ENCODE measurements at regions not wholly inside any gene's neighbourhood (a gene's known extent, or its start where the extent isn't known, plus 50 kb on each side); places are given as distances from the start of the nearest gene placed in this dataset.

DNA sequence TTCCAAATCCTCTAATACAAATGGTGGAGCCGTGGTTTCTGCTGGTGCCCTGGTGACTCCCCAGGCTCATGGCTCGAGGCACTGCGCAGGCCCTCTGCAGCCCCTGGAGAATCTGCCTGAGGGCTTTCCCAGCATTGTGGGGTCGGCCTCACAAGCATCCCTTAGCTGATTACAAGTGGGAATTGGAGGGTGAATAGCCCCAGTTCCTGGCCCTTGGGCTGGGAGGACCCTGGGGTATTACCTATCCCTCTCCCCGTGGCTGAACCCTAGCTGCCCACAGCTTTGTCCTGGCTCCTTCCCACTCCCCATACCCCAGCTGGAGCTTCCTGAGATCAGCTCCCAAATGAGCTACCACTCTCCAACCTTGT, 212.2 kb upstream of the CST7 start:
- Histone ChIP-seq H3K27me3 (no peaks in the 10 kb centered on the region), H4K20me1 (no peaks in the 10 kb centered on the region; a peak in 1 of 22 replicates), H3K9ac (no peak overlapping the region), H3K4me1 (peaks cover 10 to 43% (median 32%) of the 10 kb centered on the region in 10 experiments; a peak in 19 of 20 replicates), H3K4me3 (no peak overlapping the region), H3K27ac (no peak overlapping the region), H3K4me2 (no peak overlapping the region), H3K36me3 (no peaks in the 10 kb centered on the region), H3K9me3 (replicated peaks in 1 of 11) (no peaks in the 10 kb centered on the region)
- TF ChIP-seq Cebpa-rat (IDR thresholded peaks at IDR 0.05), result no peak

DNA sequence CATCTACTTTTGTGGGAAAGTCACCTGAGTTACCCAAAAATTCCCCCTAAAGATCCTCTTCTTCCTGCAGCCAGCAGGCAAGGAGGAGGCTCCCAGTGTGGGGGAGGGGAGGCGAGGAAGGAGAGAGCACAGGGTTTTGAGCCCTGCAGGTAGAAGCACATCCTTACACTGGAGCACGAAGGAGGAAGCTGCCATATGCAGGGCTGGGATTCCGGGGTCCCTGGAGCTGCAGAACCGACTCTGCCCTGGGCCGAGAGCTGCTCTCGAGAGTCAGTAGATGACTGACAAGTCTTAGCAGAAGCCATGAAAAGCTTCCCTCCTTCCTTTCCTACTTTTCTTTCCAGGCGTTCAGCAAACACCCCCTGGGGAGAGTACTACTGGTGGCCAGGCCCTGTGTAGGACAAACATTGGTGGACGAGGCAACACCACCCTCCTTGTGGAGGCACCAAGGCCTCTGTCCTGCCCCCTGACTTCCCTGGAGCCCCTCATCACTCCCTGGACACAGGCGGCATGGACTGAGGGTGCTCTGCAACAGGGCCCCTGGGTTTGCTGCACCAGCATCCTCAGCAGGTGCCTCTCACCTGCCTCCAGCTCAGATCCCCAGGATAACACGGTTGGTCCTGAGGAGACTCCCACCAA, 211.7 kb upstream of the CST7 start:
- H3K4me3 ChIP-seq, result no peak overlapping the region
- no peak overlapping the region for H3K27ac ChIP-seq
- no peak overlapping the region for H3K9ac ChIP-seq
- no peaks in the 10 kb centered on the region; a peak in 1 of 22 replicates for H4K20me1 ChIP-seq
- H3K4me1 ChIP-seq, result peaks cover 10 to 46% (median 32%) of the 10 kb centered on the region in 10 experiments; a peak in 19 of 20 replicates
- no peaks in the 10 kb centered on the region for H3K27me3 ChIP-seq
- no peaks in the 10 kb centered on the region for H3K9me3 ChIP-seq (replicated peaks in 1 of 11)
- no peak for TF ChIP-seq Cebpa-rat (IDR thresholded peaks at IDR 0.05)
- H3K4me2 ChIP-seq, result no peak overlapping the region
- no peaks in the 10 kb centered on the region for H3K36me3 ChIP-seq

DNA sequence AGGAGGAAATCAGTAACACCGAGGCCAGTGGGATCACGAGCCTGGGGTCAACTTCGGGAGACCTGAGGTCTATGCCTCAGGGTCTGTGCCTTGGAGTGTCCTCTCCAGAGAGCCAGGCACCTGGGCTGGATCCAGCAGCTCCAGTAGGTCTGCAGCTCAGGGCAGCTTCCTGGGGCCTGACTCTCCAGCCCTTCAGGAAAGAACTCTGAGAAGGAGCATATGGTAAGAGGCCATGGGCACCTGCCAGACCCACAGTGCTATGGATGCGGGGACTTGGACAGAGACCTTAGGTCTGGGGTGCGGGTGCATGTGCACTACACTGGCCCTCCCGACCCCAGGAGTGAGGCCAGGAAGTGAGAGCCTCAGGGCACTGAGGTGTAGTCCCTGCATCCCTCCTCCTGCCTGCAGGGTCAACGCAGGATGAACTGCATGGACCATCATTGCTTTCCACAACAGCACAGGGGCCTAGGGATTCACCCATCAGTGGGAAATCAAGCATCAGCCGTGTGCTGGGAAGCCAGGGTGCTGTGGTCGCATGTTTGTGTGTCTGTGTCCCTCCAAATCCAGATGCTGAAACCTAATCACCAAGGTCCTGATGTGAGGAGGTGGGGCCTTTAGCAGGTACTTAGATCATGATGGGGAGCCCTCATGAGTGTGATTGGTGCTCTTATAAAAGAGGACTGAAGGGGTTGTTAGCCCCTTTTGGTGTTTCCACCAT, 210.9 kb upstream of the CST7 start:
- H3K9me3 ChIP-seq (replicated peaks in 1 of 11), result no peaks in the 10 kb centered on the region
- H3K9ac ChIP-seq, result no peak overlapping the region
- H3K27me3 ChIP-seq, result no peaks in the 10 kb centered on the region
- peak overlapping the region in 8 of 11 experiments; percentile 50 to 82 (median 68); a peak in 13 of 22 replicates for H3K4me2 ChIP-seq
- peak overlapping the region in 3 of 11 experiments; percentile 21 to 48 (median 41); a peak in 1 of 22 replicates for H3K27ac ChIP-seq
- H3K4me1 ChIP-seq, result peaks cover 10 to 46% (median 32%) of the 10 kb centered on the region in 10 experiments; a peak in 19 of 20 replicates
- no peaks in the 10 kb centered on the region for H3K36me3 ChIP-seq
- TF ChIP-seq Cebpa-rat (IDR thresholded peaks at IDR 0.05), result no peak
- H3K4me3 ChIP-seq, result no peak overlapping the region
- H4K20me1 ChIP-seq, result no peaks in the 10 kb centered on the region

DNA sequence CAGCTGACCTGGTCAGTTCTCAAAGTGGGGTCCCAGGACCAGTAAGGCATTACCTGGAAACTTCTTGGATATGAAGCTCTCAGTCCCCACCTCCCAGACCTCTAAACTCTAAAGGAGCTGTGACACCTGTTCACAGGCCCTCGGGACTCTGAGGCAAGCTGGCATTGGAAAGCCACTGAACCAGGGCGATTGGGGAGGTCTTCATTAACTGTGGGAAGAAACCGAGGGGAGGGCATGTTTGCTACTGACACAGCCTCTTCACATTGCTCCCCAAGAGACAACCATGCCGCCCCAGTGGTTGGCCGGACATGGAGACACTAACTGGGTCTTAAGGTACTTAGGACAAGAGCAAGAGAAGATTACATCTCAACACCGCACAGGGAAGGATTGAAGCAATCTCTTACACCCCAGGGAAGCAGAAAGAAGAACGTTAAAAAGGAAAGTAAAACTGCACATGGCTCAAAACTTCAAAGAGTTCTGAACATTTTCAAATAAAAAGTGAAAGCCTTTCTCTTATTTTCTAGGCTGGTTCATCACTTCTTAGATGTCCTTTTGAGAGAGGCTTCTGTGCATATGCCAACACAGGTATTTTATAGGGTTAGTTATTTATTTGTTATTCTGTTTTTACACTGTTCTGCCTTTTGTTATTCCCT, 210.0 kb upstream of the CST7 start:
- TF ChIP-seq Cebpa-rat (IDR thresholded peaks at IDR 0.05), result no peak; a peak in 1 of 22 replicates
- peak overlapping the region in 1 of 10 experiments; percentile 29; a peak in 2 of 20 replicates for H3K4me3 ChIP-seq
- no peaks in the 10 kb centered on the region for H3K36me3 ChIP-seq
- H3K4me1 ChIP-seq, result peaks cover 10 to 46% (median 32%) of the 10 kb centered on the region in 10 experiments; a peak in 19 of 20 replicates
- peak overlapping the region; percentile 50 to 82 (median 68) for H3K4me2 ChIP-seq
- no peaks in the 10 kb centered on the region for H3K9me3 ChIP-seq (replicated peaks in 1 of 11)
- peak overlapping the region in 5 of 11 experiments; percentile 2 to 51 (median 41); a peak in 6 of 22 replicates for H3K27ac ChIP-seq
- peak overlapping the region in 4 of 11 experiments; percentile 1 to 50 (median 28); a peak in 4 of 22 replicates for H3K9ac ChIP-seq
- H3K27me3 ChIP-seq, result no peaks in the 10 kb centered on the region
- no peaks in the 10 kb centered on the region for H4K20me1 ChIP-seq

DNA sequence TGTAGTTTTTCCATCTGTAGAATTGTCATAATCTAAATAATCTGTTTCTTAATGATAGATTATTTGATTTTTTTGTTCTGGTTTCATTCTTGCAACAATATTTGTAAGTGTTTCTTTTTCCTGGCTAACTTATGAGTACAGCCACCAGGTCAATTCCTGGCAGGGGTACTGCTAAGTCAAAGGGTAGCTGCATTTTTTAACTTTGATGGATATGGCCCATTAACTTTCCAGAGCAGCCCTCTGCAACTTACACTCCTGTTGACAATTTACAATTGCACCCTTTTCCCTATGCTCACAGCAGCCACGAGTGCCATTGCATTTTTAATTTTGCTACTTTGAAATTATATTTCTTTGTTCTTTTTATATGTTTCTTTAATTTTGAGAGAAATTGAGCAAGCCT, 209.3 kb upstream of the CST7 start:
- H3K4me1 ChIP-seq, result peaks cover 11 to 50% (median 35%) of the 10 kb centered on the region in 10 experiments
- no peak overlapping the region for H3K4me3 ChIP-seq
- no peak for TF ChIP-seq Cebpa-rat (IDR thresholded peaks at IDR 0.05)
- no peaks in the 10 kb centered on the region for H3K27me3 ChIP-seq
- H3K9me3 ChIP-seq (replicated peaks in 1 of 11), result no peaks in the 10 kb centered on the region
- H3K27ac ChIP-seq, result 0 out of 22 replicates have a peak overlapping the region, but pooled peaks of 1 of the 11 experiments have one; percentile 51
- H3K9ac ChIP-seq, result no peak overlapping the region
- H4K20me1 ChIP-seq, result no peaks in the 10 kb centered on the region
- H3K4me2 ChIP-seq, result peak overlapping the region; percentile 50 to 82 (median 68); a peak in 18 of 22 replicates
- no peaks in the 10 kb centered on the region for H3K36me3 ChIP-seq

DNA sequence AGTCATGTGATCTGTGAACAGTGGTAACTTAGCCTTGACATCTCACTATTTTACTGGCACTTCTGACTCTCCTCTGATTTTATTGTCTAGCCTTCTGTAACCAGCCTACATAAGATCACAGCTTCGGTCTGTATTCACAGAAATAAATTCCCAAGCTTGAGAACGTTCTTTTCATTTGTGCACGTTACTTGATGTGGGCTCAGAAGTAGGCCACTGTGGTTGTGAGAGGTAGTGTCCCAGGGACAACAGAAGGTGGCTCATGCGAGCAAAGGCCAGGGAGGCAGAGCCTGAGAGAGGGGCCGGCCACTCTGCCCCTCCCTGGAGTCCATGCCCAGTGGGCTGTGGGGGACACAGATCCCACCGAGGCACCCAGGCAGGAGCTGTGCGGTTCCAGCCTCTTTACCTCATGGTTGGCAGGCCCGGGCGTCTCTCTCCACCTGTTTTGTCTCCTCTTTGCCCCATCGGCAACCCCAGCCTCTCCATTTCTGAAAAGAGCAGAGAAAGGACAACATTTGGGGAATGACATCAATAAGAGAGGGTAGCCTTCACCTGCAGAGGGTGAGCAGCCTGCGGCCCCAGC, 207.5 kb upstream of the CST7 start:
- no peak for TF ChIP-seq Cebpa-rat (IDR thresholded peaks at IDR 0.05)
- Histone ChIP-seq H3K27ac (no peak overlapping the region), H3K4me2 (0 out of 22 replicates have a peak overlapping the region, but pooled peaks of 1 of the 11 experiments have one; percentile 3), H3K4me1 (peaks cover 28 to 60% (median 46%) of the 10 kb centered on the region in 10 experiments), H3K9me3 (replicated peaks in 1 of 11) (no peaks in the 10 kb centered on the region), H3K9ac (no peak overlapping the region), H3K36me3 (no peaks in the 10 kb centered on the region), H4K20me1 (no peaks in the 10 kb centered on the region), H3K27me3 (no peaks in the 10 kb centered on the region), H3K4me3 (no peak overlapping the region)

DNA sequence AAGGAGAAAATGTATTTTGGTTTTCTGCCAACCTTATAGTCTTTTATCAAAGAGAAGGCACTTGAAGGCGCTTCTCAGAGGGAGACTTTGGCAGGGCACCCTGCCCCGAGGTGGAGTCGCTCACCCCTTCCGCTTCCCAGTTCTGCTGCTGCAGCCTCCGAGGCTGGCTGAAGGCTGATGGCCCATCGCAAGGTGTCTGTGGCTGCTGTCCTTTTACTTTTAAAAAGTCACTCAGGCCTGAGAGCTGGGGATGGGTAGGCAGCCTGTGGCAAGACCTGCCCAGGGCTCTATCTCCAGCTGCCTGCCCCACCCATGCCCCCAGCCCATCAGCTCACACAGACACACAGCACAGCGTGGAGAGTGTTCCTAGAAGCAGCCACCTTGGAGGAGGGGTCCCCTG, 206.6 kb upstream of the CST7 start:
- no peak overlapping the region for H3K4me3 ChIP-seq
- H3K4me2 ChIP-seq, result no peak overlapping the region
- H3K36me3 ChIP-seq, result no peaks in the 10 kb centered on the region
- H3K9me3 ChIP-seq (replicated peaks in 1 of 11), result no peaks in the 10 kb centered on the region
- no peak for TF ChIP-seq Cebpa-rat (IDR thresholded peaks at IDR 0.05)
- no peaks in the 10 kb centered on the region for H3K27me3 ChIP-seq
- H3K4me1 ChIP-seq, result peaks cover 28 to 68% (median 53%) of the 10 kb centered on the region in 10 experiments
- no peak overlapping the region for H3K9ac ChIP-seq
- H3K27ac ChIP-seq, result no peak overlapping the region
- H4K20me1 ChIP-seq, result no peaks in the 10 kb centered on the region

DNA sequence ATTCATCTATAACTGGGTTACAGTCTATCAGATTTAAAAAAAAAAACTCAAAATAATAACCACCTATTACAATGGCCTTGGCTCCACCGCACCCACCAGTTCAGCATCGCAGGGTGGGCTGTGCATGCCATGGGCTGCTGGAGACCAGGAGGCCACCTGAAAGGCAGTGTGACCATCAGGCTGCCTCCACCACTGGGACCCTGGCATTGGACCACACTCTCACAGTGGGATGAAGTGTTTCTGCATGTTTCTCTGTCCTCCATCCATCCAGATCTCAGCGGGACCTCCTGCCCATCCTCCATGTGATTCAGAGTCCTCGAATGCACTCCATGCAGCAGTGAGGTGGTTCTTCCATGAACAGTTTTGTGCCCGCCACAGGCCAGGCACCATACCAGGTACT, 206.1 kb upstream of the CST7 start:
- Histone ChIP-seq H3K36me3 (no peaks in the 10 kb centered on the region), H3K4me1 (peaks cover 28 to 74% (median 58%) of the 10 kb centered on the region in 10 experiments), H3K4me2 (no peak overlapping the region), H3K9me3 (replicated peaks in 1 of 11) (no peaks in the 10 kb centered on the region), H3K9ac (no peak overlapping the region), H3K27me3 (no peaks in the 10 kb centered on the region), H3K4me3 (no peak overlapping the region), H4K20me1 (no peaks in the 10 kb centered on the region), H3K27ac (no peak overlapping the region)
- TF ChIP-seq Cebpa-rat (IDR thresholded peaks at IDR 0.05), result no peak

DNA sequence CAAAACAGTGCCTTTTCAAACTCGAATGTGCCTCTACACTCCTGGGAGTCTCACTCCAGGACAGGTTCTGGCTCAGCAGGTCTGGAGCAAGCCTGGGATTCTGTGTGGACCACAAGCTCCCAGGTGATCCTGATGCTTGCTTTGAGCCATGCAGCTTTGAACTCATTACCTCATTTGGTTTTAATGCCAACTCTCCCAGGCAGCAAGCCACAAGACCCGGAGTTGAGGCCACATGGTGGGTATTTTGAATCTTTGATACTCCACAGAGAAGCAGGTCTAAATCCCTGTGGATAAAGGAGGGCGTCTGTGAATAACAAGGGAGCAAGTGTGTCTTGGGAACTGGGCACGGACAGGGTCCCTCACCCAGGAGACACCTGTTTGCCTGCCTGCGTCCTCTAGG, 205.4 kb upstream of the CST7 start:
- no peak overlapping the region for H3K4me3 ChIP-seq
- H3K9me3 ChIP-seq (replicated peaks in 1 of 11), result no peaks in the 10 kb centered on the region
- no peaks in the 10 kb centered on the region for H3K27me3 ChIP-seq
- H3K4me2 ChIP-seq, result no peak overlapping the region
- H3K9ac ChIP-seq, result no peak overlapping the region
- H3K4me1 ChIP-seq, result peaks cover 28 to 76% (median 60%) of the 10 kb centered on the region in 10 experiments
- H4K20me1 ChIP-seq, result no peaks in the 10 kb centered on the region
- H3K36me3 ChIP-seq, result no peaks in the 10 kb centered on the region
- TF ChIP-seq Cebpa-rat (IDR thresholded peaks at IDR 0.05), result no peak
- H3K27ac ChIP-seq, result no peak overlapping the region

Data from BLaER1 treated with 17β-estradiol and CSF1 and Interleukin-3, amounts not matched to agents 10 nM and 100 nM (cell line).